Adrenal gland (tissue), 5 donors: ENCODE measurements at regions not wholly inside any gene's neighbourhood (a gene's known extent, or its start where the extent isn't known, plus 50 kb on each side); places are given as distances from the start of the nearest gene placed in this dataset.

Experiments used
- POLR2A ChIP-seq, 2 donors: fragments of 450-650 bp; IDR thresholded peaks; one replicate each; pipeline ENCODE4 v1.6.1; 2017; ENCODE audit warnings: antibody characterized with exemption in 2 of 2, mild to moderate bottlenecking in 2 of 2, moderate library complexity in 1 of 2
- TF ChIP-seq, protein P1 (sequence below), 6 experiments: fragments of 450-650 bp in 4 of 6; fragments of 200-600 bp in 2 of 6; sonication (generic) in 1 of 6; IDR thresholded peaks; 1 replicate in 5 of 6; 2 replicates in 1 of 6; pipeline versions ENCODE4 v1.5.1 to v1.8.0; 2016 to 2021; ENCODE audit warnings: antibody characterized with exemption in 6 of 6, mild to moderate bottlenecking in 2 of 6, moderate library complexity in 1 of 6
- donor health status: DM: no; HTN: no; CAD: no.

DNA sequence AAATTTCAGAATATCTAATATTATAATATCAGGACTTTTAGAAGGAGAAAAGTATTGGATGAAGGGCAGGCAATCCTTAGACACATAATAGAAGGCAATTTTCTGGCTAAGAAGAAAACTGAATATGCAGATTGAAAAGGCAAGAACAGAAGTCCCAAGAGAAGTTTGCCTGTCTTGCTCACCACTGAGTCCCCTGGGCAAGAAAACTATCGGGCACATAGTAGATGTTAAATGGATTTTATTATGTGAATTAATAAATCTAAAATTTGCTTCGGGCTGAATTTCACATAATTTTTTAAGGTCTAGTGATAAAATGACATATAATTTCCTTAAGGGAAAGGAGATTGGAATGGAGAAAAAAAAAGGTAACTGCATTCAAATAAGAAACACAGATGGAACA, 380.9 kb upstream of the GRM3 start:
- TF ChIP-seq, protein P1, sequence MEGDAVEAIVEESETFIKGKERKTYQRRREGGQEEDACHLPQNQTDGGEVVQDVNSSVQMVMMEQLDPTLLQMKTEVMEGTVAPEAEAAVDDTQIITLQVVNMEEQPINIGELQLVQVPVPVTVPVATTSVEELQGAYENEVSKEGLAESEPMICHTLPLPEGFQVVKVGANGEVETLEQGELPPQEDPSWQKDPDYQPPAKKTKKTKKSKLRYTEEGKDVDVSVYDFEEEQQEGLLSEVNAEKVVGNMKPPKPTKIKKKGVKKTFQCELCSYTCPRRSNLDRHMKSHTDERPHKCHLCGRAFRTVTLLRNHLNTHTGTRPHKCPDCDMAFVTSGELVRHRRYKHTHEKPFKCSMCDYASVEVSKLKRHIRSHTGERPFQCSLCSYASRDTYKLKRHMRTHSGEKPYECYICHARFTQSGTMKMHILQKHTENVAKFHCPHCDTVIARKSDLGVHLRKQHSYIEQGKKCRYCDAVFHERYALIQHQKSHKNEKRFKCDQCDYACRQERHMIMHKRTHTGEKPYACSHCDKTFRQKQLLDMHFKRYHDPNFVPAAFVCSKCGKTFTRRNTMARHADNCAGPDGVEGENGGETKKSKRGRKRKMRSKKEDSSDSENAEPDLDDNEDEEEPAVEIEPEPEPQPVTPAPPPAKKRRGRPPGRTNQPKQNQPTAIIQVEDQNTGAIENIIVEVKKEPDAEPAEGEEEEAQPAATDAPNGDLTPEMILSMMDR (IDR thresholded peaks at IDR 0.05), result no peak
- TF ChIP-seq POLR2A (IDR thresholded peaks at IDR 0.05), result no peak
